Skin of body (tissue), 1 donor: ENCODE measurements at regions not wholly inside any gene's neighbourhood (a gene's known extent, or its start where the extent isn't known, plus 50 kb on each side); places are given as distances from the start of the nearest gene placed in this dataset.
A peak's percentile ranks its signal among the peaks of the same experiment; 100 is the strongest.
"Not testable (repeated sequence)": the region's sequence is repeated elsewhere in the genome, so short reads cannot be mapped to it uniquely, and the experiment has no call there.

Source experiments
- DNase-seq: peaks from one replicate; lab custom pipeline; 2025; lab: John Stamatoyannopoulos, UW

GRCh38 chr3:161689584-161690298 is 193.1 kb downstream of the OTOL1 start:
- no peak for DNase-seq

GRCh38 chr3:161690299-161690620 is 193.7 kb downstream of the OTOL1 start:
- no peak for DNase-seq

- DNase-seq: no peak
These were observed 195.1 kb downstream of the OTOL1 start for GRCh38 chr3:161691677-161692076.

GRCh38 chr3:161694682-161695564 is 198.3 kb downstream of the OTOL1 start:
- no peak for DNase-seq

- no peak for DNase-seq
These were observed 199.2 kb downstream of the OTOL1 start for GRCh38 chr3:161695811-161696210.

GRCh38 chr3:161700998-161701397 is 204.4 kb downstream of the OTOL1 start:
- no peak for DNase-seq

GRCh38 chr3:161707253-161707652 is 210.6 kb downstream of the OTOL1 start:
- not testable (repeated sequence) for DNase-seq

- DNase-seq: no peak
These were observed 217.1 kb downstream of the OTOL1 start for GRCh38 chr3:161713731-161714130.

- DNase-seq: no peak
These were observed 235.4 kb downstream of the OTOL1 start for GRCh38 chr3:161731968-161732367.

- DNase-seq: no peak
These were observed 240.6 kb downstream of the OTOL1 start for GRCh38 chr3:161737171-161737570.

GRCh38 chr3:161740421-161740820 is 243.8 kb downstream of the OTOL1 start:
- no peak for DNase-seq

GRCh38 chr3:161744366-161744765 is 247.8 kb downstream of the OTOL1 start:
- no peak for DNase-seq

GRCh38 chr3:161745741-161746140 is 249.1 kb downstream of the OTOL1 start:
- DNase-seq: no peak

GRCh38 chr3:161748049-161748448 is 251.4 kb downstream of the OTOL1 start:
- no peak for DNase-seq

GRCh38 chr3:161754420-161755053 is 257.9 kb downstream of the OTOL1 start:
- DNase-seq: no peak

GRCh38 chr3:161759444-161759843 is 262.8 kb downstream of the OTOL1 start:
- no peak for DNase-seq

- no peak for DNase-seq
These were observed 269.7 kb downstream of the OTOL1 start for GRCh38 chr3:161766331-161766730.

- no peak for DNase-seq
These were observed 274.1 kb downstream of the OTOL1 start for GRCh38 chr3:161770484-161771386.

GRCh38 chr3:161781381-161781780 is 284.8 kb downstream of the OTOL1 start:
- no peak for DNase-seq

- peak; percentile 64 for DNase-seq
These were observed 296.8 kb downstream of the OTOL1 start for GRCh38 chr3:161793194-161793930.

- no peak for DNase-seq
These were observed 297.9 kb downstream of the OTOL1 start for GRCh38 chr3:161794551-161794950.
